ENCODE measurements at regions not wholly inside any gene's neighbourhood (a gene's known extent, or its start where the extent isn't known, plus 50 kb on each side); places are given as distances from the start of the nearest gene placed in this dataset.

GRCh38 chr14:45699471-45699870 is 446.5 kb upstream of the MIS18BP1 start:
- H3K4me3 ChIP-seq (ENCODE audit: low read depth, low read length), result no peak overlapping the region
- no peak for TF ChIP-seq CTCF (IDR thresholded peaks at IDR 0.05; ENCODE audit: low read depth, low read length)

- no peak overlapping the region for H3K4me3 ChIP-seq (ENCODE audit: low read depth, low read length)
- no peak for TF ChIP-seq CTCF (IDR thresholded peaks at IDR 0.05; ENCODE audit: low read depth, low read length)
Measured at GRCh38 chr14:45698462-45699134, 445.6 kb upstream of the MIS18BP1 start.

GRCh38 chr14:45686771-45687170 is 433.8 kb upstream of the MIS18BP1 start:
- no peak overlapping the region for H3K4me3 ChIP-seq (ENCODE audit: low read depth, low read length)
- no peak for TF ChIP-seq CTCF (IDR thresholded peaks at IDR 0.05; ENCODE audit: low read depth, low read length)

GRCh38 chr14:45680531-45680930 is 427.5 kb upstream of the MIS18BP1 start:
- no peak for TF ChIP-seq CTCF (IDR thresholded peaks at IDR 0.05; ENCODE audit: low read depth, low read length)
- no peak overlapping the region for H3K4me3 ChIP-seq (ENCODE audit: low read depth, low read length)

- H3K4me3 ChIP-seq (ENCODE audit: low read depth, low read length), result no peak overlapping the region
- no peak for TF ChIP-seq CTCF (IDR thresholded peaks at IDR 0.05; ENCODE audit: low read depth, low read length)
Measured at GRCh38 chr14:45679853-45680252, 426.9 kb upstream of the MIS18BP1 start.

GRCh38 chr14:45678163-45678562 is 425.2 kb upstream of the MIS18BP1 start:
- H3K4me3 ChIP-seq (ENCODE audit: low read depth, low read length), result no peak overlapping the region
- no peak for TF ChIP-seq CTCF (IDR thresholded peaks at IDR 0.05; ENCODE audit: low read depth, low read length)

- TF ChIP-seq CTCF (IDR thresholded peaks at IDR 0.05; ENCODE audit: low read depth, low read length), result no peak
- no peak overlapping the region for H3K4me3 ChIP-seq (ENCODE audit: low read depth, low read length)
Measured at GRCh38 chr14:45673420-45673819, 420.4 kb upstream of the MIS18BP1 start.

Data from WI38 (cell line).